GM23338 (cell line): ENCODE measurements at regions not wholly inside any gene's neighbourhood (a gene's known extent, or its start where the extent isn't known, plus 50 kb on each side); places are given as distances from the start of the nearest gene placed in this dataset.

Experiments
- ATAC-seq: fragments of 200-7000 bp; cut with Tn5 transposase; 3 replicates; pipeline ENCODE4 v1.9.1; 2020
- DNase-seq: peaks from one replicate; pipeline ENCODE4 v3.0.0-alpha.2; 2015; ENCODE audit warnings: low spot score
- H2AFZ ChIP-seq: fragments of 200-600 bp; sonication (generic); 2 replicates; pipeline ENCODE4 v1.8.0; 2016; ENCODE audit warnings: antibody characterized with exemption, mild to moderate bottlenecking, moderate library complexity
- H3F3A ChIP-seq: fragments of 200-600 bp; sonication (generic); replicated peaks from 2 replicates; pipeline ENCODE4 v1.8.0; 2017; ENCODE audit warnings: antibody characterized with exemption, mixed run types, low read depth
- H3K27ac ChIP-seq: fragments of 200-600 bp; sonication (generic); 2 replicates; pipeline ENCODE4 v1.6.1; 2016; ENCODE audit warnings: low read depth
- H3K27me3 ChIP-seq: fragments of 200-600 bp; sonication (generic); 2 replicates; pipeline ENCODE4 v1.8.0; 2016; ENCODE audit warnings: mild to moderate bottlenecking, mixed run types, moderate library complexity; ENCODE audit not compliant: insufficient read depth
- H3K36me3 ChIP-seq: fragments of 200-600 bp; sonication (generic); 2 replicates; pipeline ENCODE4 v1.8.0; 2016; ENCODE audit warnings: mild to moderate bottlenecking; ENCODE audit not compliant: insufficient read depth
- H3K4me1 ChIP-seq: fragments of 200-600 bp; sonication (generic); 2 replicates; pipeline ENCODE4 v1.8.0; 2016; ENCODE audit warnings: mild to moderate bottlenecking, moderate library complexity; ENCODE audit not compliant: insufficient read depth
- H3K4me2 ChIP-seq: fragments of 200-600 bp; sonication (generic); 2 replicates; pipeline ENCODE4 v1.7.1; 2017; ENCODE audit warnings: mixed run types
- H3K4me3 ChIP-seq: fragments of 200-600 bp; sonication (generic); 2 replicates; pipeline ENCODE4 v1.6.1; 2016; ENCODE audit warnings: mixed run types
- H3K79me2 ChIP-seq: fragments of 200-600 bp; sonication (generic); replicated peaks from 2 replicates; pipeline ENCODE4 v1.8.0; 2017; ENCODE audit warnings: mild to moderate bottlenecking; ENCODE audit not compliant: insufficient read depth
- H3K9me2 ChIP-seq: fragments of 200-600 bp; sonication (generic); 2 replicates; pipeline ENCODE4 v1.8.0; 2017; ENCODE audit not compliant: insufficient read depth
- H4K20me1 ChIP-seq: fragments of 200-600 bp; sonication (generic); replicated peaks from 2 replicates; pipeline ENCODE4 v1.8.0; 2017; ENCODE audit warnings: mild to moderate bottlenecking; ENCODE audit not compliant: insufficient read depth
- H3K27ac Mint-ChIP-seq: 2 replicates; pipeline ENCODE4 v1.8.0; 2020; ENCODE audit warnings: inconsistent platforms, mild to moderate bottlenecking, moderate library complexity, mixed read lengths
- H3K27me3 Mint-ChIP-seq: 3 replicates; pipeline ENCODE4 v1.8.0; 2022; ENCODE audit warnings: low read depth, mild to moderate bottlenecking, moderate library complexity, mixed read lengths, inconsistent platforms; ENCODE audit not compliant: insufficient read depth, poor library complexity
- H3K36me3 Mint-ChIP-seq: 3 replicates; pipeline ENCODE4 v1.8.0; 2021; ENCODE audit warnings: low read depth, mild to moderate bottlenecking, inconsistent platforms, moderate library complexity, mixed read lengths
- H3K4me1 Mint-ChIP-seq: 3 replicates; pipeline ENCODE4 v1.8.0; 2020; ENCODE audit warnings: mild to moderate bottlenecking, inconsistent platforms, mixed read lengths
- H3K4me3 Mint-ChIP-seq: 3 replicates; pipeline ENCODE4 v1.8.0; 2021; ENCODE audit warnings: moderate library complexity, mild to moderate bottlenecking, inconsistent platforms, mixed read lengths
- H3K9me3 Mint-ChIP-seq: 3 replicates; pipeline ENCODE4 v1.8.0; 2020; ENCODE audit warnings: moderate library complexity, mild to moderate bottlenecking, inconsistent platforms, mixed read lengths
- CREB1 ChIP-seq: fragments of 250-450 bp; sonication (Bioruptor Pico); IDR thresholded peaks from 2 replicates; pipeline ENCODE4 v1.5.0; 2020; ENCODE audit warnings: low read depth, mild to moderate bottlenecking, moderate library complexity
- CTCF ChIP-seq, 2 experiments: fragments of 200-600 bp in 1 of 2; sonication (generic) in 1 of 2; conservative IDR thresholded peaks; 2 replicates each; pipeline versions ENCODE4 v1.5.1 to v1.6.1; 2016 to 2017; ENCODE audit warnings: antibody characterized with exemption in 2 of 2, low read depth in 2 of 2, mild to moderate bottlenecking in 2 of 2, moderate library complexity in 1 of 2
- ETS1 ChIP-seq: IDR thresholded peaks from 2 replicates; pipeline ENCODE4 v1.6.1; 2016; ENCODE audit warnings: antibody characterized with exemption
- EZH2 ChIP-seq: fragments of 200-600 bp; sonication (generic); IDR thresholded peaks from one replicate; pipeline ENCODE4 v1.8.0; 2017; ENCODE audit warnings: antibody characterized with exemption, mild to moderate bottlenecking, low read depth; ENCODE audit not compliant: unreplicated experiment
- EZH2phosphoT487 ChIP-seq: fragments of 200-600 bp; sonication (generic); IDR thresholded peaks from one replicate; pipeline ENCODE4 v1.8.1; 2018; ENCODE audit warnings: antibody characterized with exemption; ENCODE audit not compliant: unreplicated experiment
- JUNB ChIP-seq: IDR thresholded peaks from one replicate; pipeline ENCODE4 v1.6.1; 2016; ENCODE audit warnings: antibody characterized with exemption; ENCODE audit not compliant: unreplicated experiment
- NANOG ChIP-seq: IDR thresholded peaks from 2 replicates; pipeline ENCODE4 v1.6.1; 2016; ENCODE audit warnings: antibody characterized with exemption, borderline replicate concordance
- POLR2AphosphoS5 ChIP-seq: IDR thresholded peaks from 2 replicates; pipeline ENCODE4 v1.6.1; 2016; ENCODE audit warnings: antibody characterized with exemption, low read depth
- REST ChIP-seq: IDR thresholded peaks from one replicate; pipeline ENCODE4 v1.6.1; 2018; ENCODE audit warnings: antibody characterized with exemption; ENCODE audit not compliant: unreplicated experiment
- STAT1 ChIP-seq: IDR thresholded peaks from one replicate; pipeline ENCODE4 v1.6.1; 2016; ENCODE audit warnings: antibody characterized with exemption; ENCODE audit not compliant: unreplicated experiment
- ZNF114 ChIP-seq: fragments of 250-450 bp; sonication (Bioruptor Pico); IDR thresholded peaks from 2 replicates; pipeline ENCODE4 v1.5.0; 2020; ENCODE audit warnings: mild to moderate bottlenecking, moderate library complexity
- ZNF331 ChIP-seq: fragments of 250-450 bp; sonication (Bioruptor Pico); IDR thresholded peaks from 2 replicates; pipeline ENCODE4 v1.5.0; 2020; ENCODE audit warnings: low read depth, mild to moderate bottlenecking, moderate library complexity
- ZNF462 ChIP-seq: fragments of 250-450 bp; sonication (Bioruptor Pico); IDR thresholded peaks from 2 replicates; pipeline ENCODE4 v1.5.0; 2020; ENCODE audit warnings: mild to moderate bottlenecking, moderate library complexity

GRCh38 chr6:99739526-99739925 is 132.9 kb downstream of the PRDM13 start:
- Histone ChIP-seq H3K27ac (no peak overlapping the region), H3K27me3 (no peaks in the 10 kb centered on the region), H3K4me3 (no peak overlapping the region), H3K9me2 (no peaks in the 10 kb centered on the region), H2AFZ (0 out of 2 replicates have a peak overlapping the region, but pooled peaks have one; percentile 23), H3K79me2 (no peaks in the 10 kb centered on the region), H3F3A (no peaks in the 10 kb centered on the region), H3K36me3 (no peaks in the 10 kb centered on the region), H3K4me2 (no peak overlapping the region), H4K20me1 (no peaks in the 10 kb centered on the region), H3K4me1 (no peaks in the 10 kb centered on the region)
- DNase-seq (no peak), ATAC-seq (no peak)
- no peaks in the 10 kb centered on the region for H3K9me3 Mint-ChIP-seq
- TF ChIP-seq ETS1 (no peak), STAT1 (no peak), EZH2 (no peak), CREB1 (no peak), ZNF114 (CRISPR knock-in tag) (no peak), CTCF (conservative IDR thresholded peaks at IDR 0.05; ENCODE audit: low read depth in 2 of 2) (no peak), JUNB (no peak), EZH2phosphoT487 (no peak), ZNF462 (CRISPR knock-in tag) (no peak), ZNF331 (CRISPR knock-in tag) (no peak), REST (no peak), NANOG (no peak), POLR2AphosphoS5 (no peak)
- H3K4me1 Mint-ChIP-seq: no peaks in the 10 kb centered on the region
- peaks cover 2% of the 10 kb centered on the region for H3K27me3 Mint-ChIP-seq
- no peak overlapping the region for H3K4me3 Mint-ChIP-seq
- H3K36me3 Mint-ChIP-seq: no peaks in the 10 kb centered on the region
- H3K27ac Mint-ChIP-seq: no peak overlapping the region
